ENCODE measurements at regions not wholly inside any gene's neighbourhood (a gene's known extent, or its start where the extent isn't known, plus 50 kb on each side); places are given as distances from the start of the nearest gene placed in this dataset.

- TF ChIP-seq SMARCA5 (IDR thresholded peaks at IDR 0.05), result no peak
- no peak for TF ChIP-seq RCOR1 (conservative IDR thresholded peaks at IDR 0.05; ENCODE audit: low read depth, low read length)
Observed at GRCh38 chr3:165523801-165524200, 313.4 kb downstream of the BCHE start (continued).

GRCh38 chr3:165522386-165522785 is 314.8 kb downstream of the BCHE start:
- CTCF ChIA-PET, result no interaction called here
- POLR2A ChIA-PET, result no interaction called here

More at GRCh38 chr3:165522386-165522785, 314.8 kb downstream of the BCHE start:
- no peaks in the 10 kb centered on the region for H3K27me3 ChIP-seq (replicated peaks in 1 of 2; ENCODE audit: control insufficient read depth in 2 of 2, insufficient read depth in 2 of 2, low read length in 1 of 2)
- H3K27ac ChIP-seq (ENCODE audit: control insufficient read depth, insufficient read depth), result no peak overlapping the region
- BruUV-seq (replicated peaks), result no TSS peak
- TF ChIP-seq CHD4 (IDR thresholded peaks at IDR 0.05) (no peak), ZNF687 (IDR thresholded peaks at IDR 0.05) (no peak), IKZF1 (conservative IDR thresholded peaks at IDR 0.05) (no peak), FOS (IDR thresholded peaks at IDR 0.05; ENCODE audit: borderline replicate concordance, extremely low read depth, insufficient read length) (no peak), REST (IDR thresholded peaks at IDR 0.05; ENCODE audit: low read depth, low read length) (no peak), TBL1XR1 (IDR thresholded peaks at IDR 0.05; ENCODE audit: low read depth, low read length) (no peak), TARDBP (IDR thresholded peaks at IDR 0.05; ENCODE audit: borderline replicate concordance) (no peak), TAF1 (IDR thresholded peaks at IDR 0.05; ENCODE audit: borderline replicate concordance, low read depth, low read length) (no peak)
- ChIA-PET RAD21 (ENCODE audit: unreplicated experiment) (interaction anchor here (1.7 kb wide), 1 partner anchor 19 kb away, joined by 4 read pairs; no protein-coding TSS in a partner anchor), SMC1A (ENCODE audit: uncharacterized antibody, unreplicated experiment) (interaction anchor here (1.1 to 1.4 kb wide), 5 partner anchors 16 to 176 kb away, joined by 3 to 4 read pairs (median 3); no protein-coding TSS in a partner anchor)
- no peak overlapping the region for H3K9ac ChIP-seq (ENCODE audit: control insufficient read depth, insufficient read depth, low read length)
- H4K20me1 ChIP-seq (ENCODE audit: control insufficient read depth, insufficient read depth), result no peaks in the 10 kb centered on the region
- ATAC-seq (no peak), DNase-seq (ENCODE audit: low read depth, low spot score) (no peak), FAIRE-seq (no peak)
- H3K4me1 ChIP-seq (ENCODE audit: control insufficient read depth, insufficient read depth, low read length), result no peaks in the 10 kb centered on the region
- in situ Hi-C loops (cut with MboI) (no loop called here), intact Hi-C loops (cut with micrococcal nuclease; ENCODE audit: unreplicated experiment) (no loop called here)
- H3K79me2 ChIP-seq (ENCODE audit: control insufficient read depth, insufficient read depth, low read length), result no peaks in the 10 kb centered on the region
- H2AFZ ChIP-seq (ENCODE audit: control insufficient read depth, low read depth, low read length), result no peak overlapping the region
- no peaks in the 10 kb centered on the region for H3K9me3 ChIP-seq (replicated peaks; ENCODE audit: control insufficient read depth, insufficient read depth, low read length)
- no peak overlapping the region for H3K4me2 ChIP-seq (ENCODE audit: control insufficient read depth, insufficient read depth)
- H3K4me3 ChIP-seq, result no peak overlapping the region
- no peaks in the 10 kb centered on the region for H3K36me3 ChIP-seq (ENCODE audit: control insufficient read depth in 2 of 2, insufficient read depth in 2 of 2, low read length in 1 of 2)
- WGBS (ENCODE audit: insufficient coverage, insufficient replicate concordance, low lambda C conversion rate, missing lambda C conversion rate), result 10% methylated on average over 1 of the region's 1 CpG

All from GM12878 (cell line).